ENCODE measurements at regions not wholly inside any gene's neighbourhood (a gene's known extent, or its start where the extent isn't known, plus 50 kb on each side); places are given as distances from the start of the nearest gene placed in this dataset.

GRCh38 chr2:188819011-188819410 is 155.2 kb upstream of the COL3A1 start:
- TF ChIP-seq EZH2 (IDR thresholded peaks at IDR 0.05; ENCODE audit: borderline replicate concordance, low read depth, low read length, poor library complexity, severe bottlenecking) (no peak), CTCF (conservative IDR thresholded peaks at IDR 0.05; ENCODE audit: low read depth, low read length) (no peak)

All from A673 (cell line).